ENCODE measurements at regions not wholly inside any gene's neighbourhood (a gene's known extent, or its start where the extent isn't known, plus 50 kb on each side); places are given as distances from the start of the nearest gene placed in this dataset.

DNA sequence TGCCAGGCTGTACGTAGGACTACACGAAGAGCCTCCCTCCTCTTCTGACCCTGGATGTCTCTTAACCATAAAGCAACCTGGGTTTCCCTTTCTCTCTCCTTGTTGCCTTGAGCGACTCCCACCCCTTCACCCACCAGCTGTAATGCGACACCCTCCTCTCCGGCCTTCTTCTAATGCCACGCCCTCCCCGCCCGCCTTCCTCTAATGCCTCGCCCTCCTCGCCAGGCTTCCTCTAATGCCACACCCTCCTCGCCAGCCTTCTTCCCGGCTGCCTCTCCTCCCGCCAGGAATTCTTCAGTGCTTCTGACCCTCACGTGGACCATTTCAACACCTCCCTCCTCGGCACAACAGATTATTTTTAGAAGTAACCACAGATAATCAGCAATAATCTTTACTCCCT lies 348.5 kb upstream of the SHH start:
- TF ChIP-seq CTCF (IDR thresholded peaks at IDR 0.05; ENCODE audit: extremely low read depth in 1 of 2, insufficient read depth in 1 of 2, low read depth in 1 of 2, low read length in 2 of 2) (no peak), GATA2 (IDR thresholded peaks at IDR 0.05; ENCODE audit: insufficient read depth, insufficient read length, low read depth, low read length) (no peak), POLR2A (IDR thresholded peaks at IDR 0.05; ENCODE audit: low read depth, low read length) (no peak), EZH2 (IDR thresholded peaks at IDR 0.05; ENCODE audit: borderline replicate concordance, low read depth, low read length, severe bottlenecking) (no peak), POLR2AphosphoS5 (IDR thresholded peaks at IDR 0.05; ENCODE audit: insufficient read depth, low read depth, low read length) (no peak)
